Tongue (tissue), 1 donor: ENCODE measurements at regions not wholly inside any gene's neighbourhood (a gene's known extent, or its start where the extent isn't known, plus 50 kb on each side); places are given as distances from the start of the nearest gene placed in this dataset.
"Not testable (repeated sequence)": the region's sequence is repeated elsewhere in the genome, so short reads cannot be mapped to it uniquely, and the experiment has no call there.

Experiments
- DNase-seq: peaks from one replicate; pipeline ENCODE4 v3.0.0-alpha.2; 2015

DNA sequence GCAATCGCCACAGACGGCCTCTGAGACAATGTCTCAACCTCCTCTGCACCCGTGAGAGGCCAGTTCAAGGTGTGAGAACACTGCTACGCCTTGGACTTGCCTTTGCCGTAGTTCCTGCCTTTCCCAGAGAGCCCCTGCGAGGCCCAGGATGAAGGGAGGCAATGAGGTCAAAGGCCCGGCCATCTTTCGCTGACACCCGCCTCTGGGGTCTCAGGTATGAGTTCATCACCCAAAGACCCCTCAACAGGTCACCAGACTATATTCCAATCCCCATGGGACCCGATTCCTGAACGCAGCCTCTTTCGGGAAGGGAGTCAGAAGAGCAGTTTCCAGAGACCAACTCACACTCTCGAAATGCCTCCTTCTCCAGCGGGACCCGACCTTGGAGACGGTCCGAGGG, 573.5 kb downstream of the KCNJ18 start:
- DNase-seq: no peak

DNA sequence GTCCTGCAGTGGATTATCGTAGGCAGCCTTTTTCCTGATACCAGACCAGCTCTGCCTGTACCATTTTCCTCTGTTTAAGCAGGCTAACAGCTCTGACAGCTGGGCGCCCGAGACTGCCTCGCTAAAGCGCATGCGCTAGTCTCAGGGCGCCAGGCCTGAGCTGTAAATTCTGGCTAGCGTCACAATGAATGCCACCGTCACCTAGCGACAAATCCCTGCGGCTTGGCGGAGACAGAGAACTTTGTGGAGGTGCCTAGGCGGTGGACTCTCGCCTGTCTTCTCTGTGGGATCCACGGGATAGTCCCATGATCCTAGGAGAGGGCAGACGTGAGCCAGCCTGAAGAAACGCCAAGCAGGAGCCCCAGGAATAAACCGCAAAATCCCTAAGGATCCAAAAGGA, 573.9 kb downstream of the KCNJ18 start:
- DNase-seq: no peak

DNA sequence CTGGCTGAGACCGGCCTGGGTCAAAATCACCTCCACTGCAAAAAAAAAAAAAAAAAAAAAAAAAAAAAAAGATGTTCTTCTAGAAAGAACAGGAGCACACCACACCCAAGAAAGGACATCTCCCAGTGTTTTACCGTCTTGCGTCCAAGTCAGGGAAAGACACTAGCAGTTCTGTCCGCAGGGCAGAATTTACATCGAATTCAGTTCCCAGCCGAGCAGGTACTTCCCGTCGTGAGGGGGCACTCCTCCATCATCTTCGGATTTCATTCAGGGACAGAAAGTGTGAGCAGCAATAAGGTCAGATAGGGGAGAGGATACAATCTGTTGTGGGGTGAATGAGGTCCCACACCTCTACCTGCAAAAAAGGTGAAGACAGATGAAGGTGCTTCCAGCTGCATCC, 574.7 kb downstream of the KCNJ18 start:
- no peak for DNase-seq

DNA sequence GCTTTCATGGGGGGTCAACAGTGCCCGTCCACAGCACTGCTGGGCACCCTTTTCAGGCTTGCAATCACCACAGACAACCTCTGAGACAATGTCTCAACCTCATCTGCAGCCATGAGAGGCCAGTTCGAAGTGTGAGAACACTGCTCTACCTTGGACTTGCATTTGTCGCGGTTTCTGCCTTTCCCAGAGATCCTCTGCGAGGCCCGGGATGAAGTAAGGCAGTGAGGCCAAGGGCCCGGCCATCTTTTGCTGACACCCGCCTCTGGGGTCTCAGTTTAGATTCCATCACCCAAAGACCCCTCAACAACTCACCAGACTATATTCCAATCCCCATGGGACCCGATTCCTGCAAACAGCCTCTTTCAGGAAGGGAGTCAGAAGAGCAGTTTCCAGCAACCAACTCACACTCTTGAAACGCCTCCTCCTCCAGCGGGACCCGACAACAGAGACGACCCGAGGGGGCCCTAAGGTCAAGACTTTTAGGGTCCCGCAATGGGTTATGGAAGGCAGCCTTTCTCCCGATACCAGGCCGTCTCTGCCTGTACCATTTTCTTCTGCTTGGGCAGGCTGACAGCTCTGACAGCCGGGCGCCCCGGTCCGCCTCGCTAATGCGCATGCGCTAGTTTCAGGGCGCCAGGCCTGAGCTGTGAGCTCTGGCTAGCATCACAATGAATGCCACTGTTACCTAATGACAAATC, 576.0 kb downstream of the KCNJ18 start:
- DNase-seq: no peak

DNA sequence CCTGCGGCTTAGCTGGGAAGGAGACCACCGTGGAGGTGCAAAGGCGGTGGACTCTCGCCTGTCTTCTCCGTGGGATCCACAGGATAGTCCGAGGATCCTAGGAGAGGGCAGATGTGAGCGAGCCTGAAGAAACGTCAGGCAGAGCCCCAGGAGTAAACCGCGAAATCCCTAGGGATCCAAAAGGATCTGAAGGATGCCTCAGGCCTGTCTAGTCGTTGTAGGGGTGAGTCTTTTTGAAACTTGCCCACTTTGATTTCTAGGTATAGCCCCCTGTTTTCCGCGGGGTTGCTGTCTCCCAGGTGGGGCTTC, 576.5 kb downstream of the KCNJ18 start:
- no peak for DNase-seq

DNA sequence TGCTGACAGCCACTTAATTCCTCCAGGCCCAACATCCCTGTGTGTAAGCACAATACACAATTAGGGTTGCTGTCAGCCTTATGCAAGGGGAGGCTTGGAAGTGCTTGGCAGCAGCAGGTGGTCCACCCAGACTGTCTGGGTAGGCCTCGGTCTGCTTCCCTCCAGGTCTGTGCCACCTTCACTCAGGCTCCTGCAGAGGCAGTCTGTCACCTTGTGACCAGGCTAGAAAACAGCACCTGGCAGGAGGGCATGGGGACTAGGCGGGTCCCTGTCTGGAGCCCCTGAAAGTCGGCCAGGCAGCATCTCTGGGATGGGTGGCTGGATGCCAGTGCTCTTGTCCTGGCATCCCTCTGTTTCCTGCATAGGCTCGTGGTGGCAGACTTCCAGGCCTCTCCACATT, 578.1 kb downstream of the KCNJ18 start:
- DNase-seq: no peak

DNA sequence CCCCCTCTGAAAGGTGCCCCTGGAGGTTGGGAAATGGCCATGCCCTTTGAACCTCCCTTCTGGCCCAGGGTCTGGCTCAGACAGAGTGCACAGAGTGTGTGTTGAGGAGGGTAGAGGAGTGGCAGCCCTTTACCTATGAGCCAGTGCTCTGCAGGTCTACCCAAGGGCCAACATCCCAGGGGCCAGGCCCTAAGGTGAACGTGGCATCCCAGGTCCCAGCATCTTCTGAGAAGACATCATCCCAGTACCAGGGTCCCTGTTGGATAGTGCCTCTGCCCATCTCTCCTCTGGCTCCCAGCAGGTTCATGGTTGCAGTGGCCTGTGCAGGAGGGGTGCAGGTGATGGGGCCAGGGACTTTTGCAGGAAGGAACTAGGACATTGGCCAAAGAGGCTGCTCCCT, 578.5 kb downstream of the KCNJ18 start:
- DNase-seq: not testable (repeated sequence)

DNA sequence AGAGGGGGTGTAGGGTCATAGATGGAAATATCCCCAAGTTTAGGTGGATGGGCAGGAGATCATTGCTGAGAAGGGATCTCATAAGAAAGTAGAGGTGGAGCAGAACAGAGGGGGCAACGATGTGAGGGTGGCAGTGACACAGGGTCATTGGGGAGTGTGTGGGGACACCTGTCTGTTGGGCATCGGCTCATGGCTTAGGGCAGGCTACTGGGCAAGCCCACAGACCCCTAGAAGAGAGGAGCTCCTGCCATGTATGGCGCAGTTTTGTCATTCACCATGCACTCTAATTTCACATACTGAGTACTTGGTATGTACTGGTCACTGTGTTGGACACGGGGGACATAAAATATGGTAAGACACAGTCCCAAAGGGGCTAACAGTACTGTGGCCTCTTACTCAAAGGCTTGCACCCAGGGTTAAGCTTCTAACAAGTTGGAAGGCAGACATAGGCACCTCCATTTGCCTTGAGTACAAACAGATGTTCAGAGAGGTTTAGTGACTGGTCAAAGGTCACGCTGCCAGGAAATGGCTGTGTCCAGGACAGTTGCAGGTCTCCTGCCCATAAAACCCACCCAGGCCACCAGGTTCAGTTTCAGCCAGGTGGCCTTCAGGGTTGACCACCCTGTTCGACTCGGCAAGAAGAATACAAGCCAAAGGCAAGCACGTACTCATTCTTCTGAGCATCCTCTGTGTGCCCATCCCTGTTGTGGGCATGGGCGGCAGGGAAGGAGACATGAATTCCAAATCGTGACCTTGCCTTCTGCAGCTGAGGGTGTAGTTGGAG, 580.2 kb downstream of the KCNJ18 start:
- no peak for DNase-seq

DNA sequence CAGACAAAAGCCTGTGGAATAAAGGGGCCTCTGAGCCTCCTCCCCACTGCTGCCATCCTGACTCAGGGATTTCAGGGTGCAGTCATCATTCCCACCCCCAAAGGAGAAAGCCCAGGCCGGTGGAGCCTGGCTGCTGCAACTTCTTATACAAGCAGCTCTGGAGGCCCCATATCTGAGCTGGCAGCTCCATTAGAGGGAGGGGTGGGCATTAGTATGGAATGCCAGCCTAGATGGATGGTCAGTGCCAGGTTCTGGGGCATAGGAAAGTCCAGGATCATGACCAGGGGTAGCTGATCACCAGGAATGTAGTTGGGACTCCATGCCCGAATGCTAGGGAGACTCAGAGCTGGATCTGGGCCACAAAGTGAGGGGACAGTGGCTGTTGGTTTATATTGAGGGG, 581.0 kb downstream of the KCNJ18 start:
- DNase-seq: no peak

DNA sequence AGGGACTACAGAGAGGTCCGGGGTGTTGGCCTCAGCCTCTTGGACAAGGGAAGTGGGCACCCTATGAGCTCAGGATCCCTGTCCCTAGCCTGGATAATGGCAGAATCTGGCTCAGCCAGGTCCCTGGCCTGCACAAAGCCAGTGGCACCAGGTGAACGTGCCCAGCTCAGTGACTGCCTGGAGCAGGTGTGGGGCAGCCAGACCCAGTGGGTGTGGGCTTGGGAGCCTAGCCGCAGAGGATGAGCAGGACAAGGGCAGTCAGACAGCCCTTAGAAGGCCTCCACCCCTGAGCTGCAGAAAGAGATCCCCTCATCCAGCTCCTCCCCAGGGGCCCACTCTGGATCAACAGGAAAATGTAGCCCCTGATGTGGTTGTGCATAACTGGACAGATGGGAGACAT, 585.3 kb downstream of the KCNJ18 start:
- DNase-seq: no peak

DNA sequence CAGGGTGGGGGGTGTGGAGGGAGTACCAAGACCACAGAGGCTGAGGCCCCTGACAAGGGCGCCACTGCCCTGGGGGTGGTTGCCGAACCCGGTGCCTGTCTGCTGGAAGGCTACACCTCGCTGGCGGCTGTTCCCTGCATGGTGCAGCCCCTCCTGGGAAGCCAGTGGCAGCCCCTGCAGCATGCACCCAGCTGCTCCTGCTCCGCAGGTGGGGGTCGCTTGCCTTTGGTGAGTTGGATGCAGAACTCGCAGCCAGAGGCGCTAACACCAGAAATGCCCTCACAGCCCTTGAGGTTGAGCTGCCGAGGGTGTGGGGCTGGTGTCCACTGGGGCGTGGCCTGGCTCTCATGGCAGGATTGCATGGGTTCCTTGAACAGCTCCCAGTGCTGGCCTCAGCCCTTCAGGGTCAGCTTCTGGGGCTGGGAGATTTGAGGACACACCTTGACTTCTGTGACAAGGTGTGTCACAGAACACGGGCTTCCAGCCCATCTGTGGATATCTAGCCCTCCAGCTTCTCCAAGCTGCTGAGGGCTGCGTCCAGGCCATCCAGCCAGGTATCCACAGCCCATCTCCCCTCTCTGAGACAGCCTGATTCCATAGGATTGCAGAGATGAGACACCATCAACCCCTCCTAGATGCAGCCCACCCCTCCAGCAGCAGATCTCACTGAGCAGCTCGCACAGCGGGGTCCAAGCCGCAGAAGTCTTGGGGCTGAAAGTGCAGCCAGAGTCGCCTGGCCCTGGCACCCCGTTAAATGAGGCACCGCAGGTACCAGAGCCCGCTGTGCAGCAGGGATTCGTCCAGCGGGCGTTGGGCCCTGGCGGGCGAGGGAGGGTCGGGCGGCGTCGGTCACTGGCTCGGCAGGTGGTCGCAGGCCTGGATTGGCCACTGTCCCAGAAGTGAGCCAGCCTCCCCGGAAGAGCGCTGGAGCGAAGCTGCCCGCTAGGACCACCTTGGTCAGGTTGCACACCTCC, 586.3 kb downstream of the KCNJ18 start:
- DNase-seq: no peak

DNA sequence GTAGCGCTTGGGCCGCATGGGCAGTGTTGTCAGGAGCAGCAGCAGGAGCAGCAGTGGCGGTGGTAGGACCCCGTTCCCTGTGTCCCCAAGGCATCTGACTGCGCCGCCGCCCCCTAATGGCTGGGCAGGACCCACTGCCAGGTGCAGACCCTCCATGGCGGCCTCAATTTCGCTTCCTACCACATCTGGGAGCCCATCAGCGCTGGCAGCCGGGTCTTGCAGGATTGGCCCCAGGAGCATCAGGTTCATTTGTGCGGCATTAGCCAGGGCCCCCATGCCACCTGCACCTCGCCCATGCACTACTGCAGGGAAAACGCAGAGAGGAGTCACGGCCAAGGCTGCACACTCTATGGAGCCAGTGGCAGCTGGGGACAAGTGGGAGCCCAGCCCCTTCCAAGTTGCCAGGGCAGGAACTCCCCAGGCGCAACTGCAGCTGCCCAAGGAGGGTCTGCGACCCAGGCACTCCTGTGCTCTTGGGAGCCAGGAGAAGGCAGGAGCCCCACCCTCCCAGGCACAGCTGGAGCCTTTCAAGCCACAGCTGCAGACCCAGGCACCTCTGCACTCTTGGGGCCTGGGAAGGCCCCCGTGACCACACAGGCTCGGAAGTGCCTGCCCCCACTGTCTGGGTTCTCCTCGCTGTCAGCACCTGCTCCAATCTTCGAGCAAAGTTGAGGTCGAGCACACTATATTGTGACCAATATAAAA, 594.2 kb downstream of the KCNJ18 start:
- no peak for DNase-seq

DNA sequence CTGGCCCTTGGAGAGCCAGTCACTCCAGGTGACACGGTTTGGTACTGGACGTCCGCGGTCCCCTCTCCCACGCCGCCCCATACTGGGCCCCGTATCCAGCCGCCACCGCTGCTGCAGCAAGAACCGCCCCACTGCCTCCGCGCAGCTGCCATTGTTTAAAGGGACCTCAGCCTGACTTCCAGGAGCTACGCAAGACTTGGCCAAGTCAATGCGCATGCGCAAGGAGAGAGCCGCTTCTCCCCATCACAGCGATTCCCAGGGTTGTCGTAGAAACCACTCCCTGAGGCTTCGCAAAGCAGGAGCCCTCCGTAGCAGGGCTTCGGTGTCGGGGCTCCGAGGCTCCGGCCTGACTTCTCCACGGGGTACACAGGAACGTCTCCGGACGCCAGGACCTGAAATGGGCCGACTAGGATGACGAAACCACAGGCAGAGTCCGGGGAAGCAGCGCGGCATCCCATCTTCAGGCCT, 606.2 kb downstream of the KCNJ18 start:
- DNase-seq: not testable (repeated sequence)

DNA sequence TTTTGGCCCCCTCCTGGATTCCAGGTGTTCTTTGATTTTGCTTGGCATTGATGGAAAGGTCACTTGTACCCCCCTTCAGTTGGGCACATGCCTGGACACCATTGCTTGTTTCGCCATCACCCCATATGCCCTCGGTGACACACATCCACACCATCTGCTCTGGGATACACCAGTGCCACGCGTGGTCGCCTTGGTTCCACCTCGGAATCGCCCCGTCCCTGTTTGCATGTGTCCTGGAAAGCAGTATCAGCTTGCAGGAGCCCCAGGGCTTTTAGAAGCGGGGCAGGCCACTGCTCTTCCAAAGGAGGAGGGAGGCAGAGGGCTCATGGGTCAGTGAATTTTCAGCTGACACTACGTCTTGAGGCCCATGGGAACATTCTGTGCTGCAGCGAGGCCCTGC, 607.9 kb downstream of the KCNJ18 start:
- DNase-seq: no peak

DNA sequence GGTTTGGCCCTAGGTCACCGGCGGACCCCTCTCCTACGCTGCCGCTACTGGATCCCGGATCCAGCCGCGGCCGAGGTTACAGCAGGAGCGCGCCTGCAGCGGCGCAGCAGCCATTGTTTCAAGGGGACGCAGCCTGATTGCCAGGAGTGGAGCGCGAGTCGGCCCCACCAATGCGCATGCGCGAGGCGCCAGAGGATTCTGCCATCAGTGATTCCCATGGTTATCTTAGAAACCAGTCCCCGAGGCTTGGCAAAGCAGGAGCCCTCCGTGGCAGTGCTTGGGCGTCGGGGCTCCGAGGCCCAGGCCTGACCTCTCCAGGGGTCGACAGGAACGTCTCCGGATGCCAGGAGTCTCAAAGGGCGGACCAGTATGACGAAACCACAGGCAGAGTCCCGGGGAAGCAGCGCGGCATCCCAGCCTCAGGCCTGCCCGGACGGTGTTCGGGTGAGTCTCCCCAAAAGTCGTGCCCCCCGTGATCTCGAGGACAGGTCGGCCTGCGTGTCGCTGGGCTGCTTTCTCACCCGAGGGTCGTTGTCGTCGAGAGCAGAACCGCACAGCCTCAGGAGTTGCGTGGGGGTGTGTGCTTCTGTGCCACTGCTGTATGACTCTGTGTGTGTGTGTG, 608.5 kb downstream of the KCNJ18 start:
- DNase-seq: no peak

DNA sequence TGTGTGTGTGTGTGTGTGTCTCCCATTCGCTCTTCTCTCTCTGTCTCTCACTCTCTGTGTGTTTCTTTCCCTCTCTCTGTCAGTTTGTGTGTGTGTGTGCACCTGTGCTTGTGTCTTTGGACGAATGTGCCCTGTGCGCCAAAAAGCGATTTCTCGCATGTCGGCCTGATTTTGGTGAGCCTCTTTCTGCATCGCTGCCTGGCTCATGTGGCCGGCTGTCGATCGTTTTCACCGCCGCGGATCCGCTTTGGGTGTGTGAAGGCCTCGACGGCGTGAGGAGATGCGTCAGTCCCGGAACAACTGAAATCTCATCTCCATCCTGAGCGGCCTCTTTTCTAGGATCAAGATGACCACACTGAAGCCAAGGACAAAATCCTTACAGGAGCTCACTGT, 609.0 kb downstream of the KCNJ18 start:
- DNase-seq: no peak

DNA sequence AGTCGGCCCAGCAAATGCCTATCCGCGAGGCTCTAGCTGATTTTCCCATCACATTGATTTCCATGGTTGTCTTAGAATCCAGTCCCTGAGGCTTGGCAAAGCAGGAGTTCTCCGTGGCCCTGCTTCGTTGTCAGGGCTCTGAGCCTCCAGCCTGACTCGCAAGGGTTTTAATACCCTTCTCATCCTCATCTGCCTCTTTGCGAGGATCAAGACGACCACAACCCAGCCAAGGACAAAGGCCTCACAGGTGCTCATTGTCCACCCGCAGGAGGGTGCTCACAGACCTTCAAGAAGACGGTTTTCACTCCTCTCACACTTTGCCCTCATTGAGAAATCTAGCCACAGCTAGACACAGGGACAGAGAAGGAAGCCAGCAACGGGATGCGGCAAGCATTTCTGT, 610.8 kb downstream of the KCNJ18 start:
- DNase-seq: no peak

DNA sequence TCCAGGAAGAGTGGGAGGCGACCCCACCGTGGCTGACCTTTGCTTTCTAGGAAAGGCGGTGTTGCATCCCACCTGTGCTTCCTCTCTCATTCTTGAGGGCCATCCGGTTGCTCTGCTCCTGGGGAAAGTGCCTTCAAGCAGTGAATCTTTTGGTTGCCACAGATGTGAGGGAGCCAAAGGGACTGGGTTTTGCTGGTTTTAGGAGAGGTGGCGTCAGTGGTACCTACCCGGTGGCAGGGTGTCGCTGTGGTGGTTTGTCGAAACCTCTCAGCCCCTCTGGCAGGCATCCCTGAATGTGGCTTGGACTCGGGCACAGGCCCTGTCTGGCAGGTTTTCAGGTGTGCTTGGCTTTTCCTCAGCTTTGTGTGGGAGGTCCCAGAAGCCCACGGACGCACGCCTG, 611.5 kb downstream of the KCNJ18 start:
- DNase-seq: no peak

DNA sequence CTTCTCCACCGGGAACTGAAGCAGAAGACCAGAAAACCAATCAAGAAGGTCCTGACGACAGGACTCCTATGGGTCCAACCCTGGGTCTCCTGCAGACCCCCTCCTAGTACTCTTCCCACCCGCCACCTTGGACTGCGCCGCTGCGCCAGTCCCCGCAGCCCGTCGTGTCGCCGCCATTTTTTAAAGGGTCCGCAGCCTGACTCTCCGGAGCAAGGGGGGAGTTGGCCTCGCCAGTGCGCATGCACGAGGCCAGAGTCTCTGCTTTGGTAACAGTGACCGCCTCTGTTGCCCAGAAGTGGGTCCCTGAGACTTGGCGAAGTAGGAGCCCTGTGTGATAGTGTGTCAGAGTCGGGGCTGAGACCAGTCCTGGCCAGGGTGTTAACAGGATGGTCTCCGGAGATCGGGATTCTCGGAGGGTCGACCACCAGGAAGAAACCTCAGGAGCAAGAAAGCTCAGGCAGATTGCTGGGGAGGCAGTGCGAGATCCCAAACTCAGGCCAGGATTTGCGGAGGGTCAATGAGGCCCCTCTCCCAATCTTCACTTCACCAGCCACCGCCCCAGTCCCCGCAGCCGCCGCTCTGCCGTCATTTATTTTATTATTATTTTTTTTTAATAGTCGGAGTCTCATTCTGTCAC, 612.5 kb downstream of the KCNJ18 start:
- DNase-seq: no peak

DNA sequence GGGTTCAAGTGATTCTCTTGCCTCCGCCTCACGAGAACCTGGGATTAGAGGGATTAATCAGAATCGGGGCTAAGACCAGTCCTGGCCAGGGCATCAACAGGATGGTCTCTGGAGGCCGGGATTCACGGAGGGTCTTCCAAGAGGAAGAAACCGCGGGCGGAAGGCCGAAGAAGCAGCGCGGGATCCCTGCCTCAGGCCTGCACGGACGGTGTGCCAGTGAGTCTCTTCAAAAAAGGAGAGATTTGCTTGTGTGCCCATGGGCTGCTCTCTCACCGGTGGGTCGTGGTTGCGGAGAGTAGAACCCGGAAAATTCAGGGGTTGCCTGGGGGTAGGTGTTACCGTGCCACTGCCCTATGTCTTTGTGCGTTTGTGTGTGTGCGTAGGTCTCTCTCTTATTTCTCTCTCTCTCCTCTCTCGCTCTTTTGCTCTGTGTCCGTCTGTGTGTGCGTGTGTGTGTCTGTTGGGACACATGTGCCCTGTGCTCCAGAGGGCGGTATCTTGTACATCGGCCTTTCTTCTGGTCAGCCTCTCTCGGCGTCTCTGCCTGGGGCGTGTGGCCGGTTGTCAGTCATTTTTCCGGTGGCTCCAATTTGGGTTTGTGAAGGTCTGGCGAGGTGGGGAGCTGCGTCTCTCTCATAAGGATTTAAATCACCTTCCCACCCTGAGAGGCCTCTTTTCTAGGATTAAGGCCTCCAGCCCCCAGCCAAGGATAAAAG, 613.2 kb downstream of the KCNJ18 start:
- DNase-seq: no peak

DNA sequence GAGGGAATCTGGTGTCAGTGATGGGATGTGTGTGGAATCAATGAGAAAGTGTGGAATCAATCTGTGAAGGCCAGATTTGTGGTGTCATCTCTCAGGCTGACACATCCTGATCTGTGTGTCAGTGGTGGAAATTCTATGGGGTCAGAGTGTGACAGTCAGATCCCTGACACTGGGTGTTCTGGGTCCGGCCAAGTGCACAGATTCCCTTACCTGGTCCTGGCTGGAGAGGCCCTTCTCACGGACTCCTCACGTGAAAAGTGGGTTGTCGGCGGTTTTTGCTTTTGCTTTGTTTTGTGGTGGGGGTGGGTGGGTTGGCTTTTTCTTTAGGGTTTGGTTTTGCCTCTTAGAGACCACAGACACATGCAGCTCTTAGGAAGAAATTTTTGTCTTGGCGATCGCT, 618.0 kb downstream of the KCNJ18 start:
- not testable (repeated sequence) for DNase-seq
